CD4-positive, alpha-beta T cell treated with Interleukin-2 at 100 ng/mL for 4 hours (primary cell): ENCODE measurements at regions not wholly inside any gene's neighbourhood (a gene's known extent, or its start where the extent isn't known, plus 50 kb on each side); places are given as distances from the start of the nearest gene placed in this dataset.
A peak's percentile ranks its signal among the peaks of the same experiment; 100 is the strongest.

Experiments used
- DNase-seq: peaks from one replicate; pipeline ENCODE4 v3.0.0-alpha.2; 2020; ENCODE audit warnings: low spot score

GRCh38 chr6:209432-210103 is 82.7 kb upstream of the DUSP22 start:
- DNase-seq = peak; percentile 67

- no peak for DNase-seq
These were observed 82.2 kb upstream of the DUSP22 start for GRCh38 chr6:210104-210456.

GRCh38 chr6:210778-211374 is 81.4 kb upstream of the DUSP22 start:
- no peak for DNase-seq

- no peak for DNase-seq
These were observed 80.3 kb upstream of the DUSP22 start for GRCh38 chr6:211871-212497.

GRCh38 chr6:213284-213683 is 79.0 kb upstream of the DUSP22 start:
- DNase-seq = no peak

GRCh38 chr6:214428-214827 is 77.9 kb upstream of the DUSP22 start:
- DNase-seq = no peak

- DNase-seq = peak; percentile 82
These were observed 76.8 kb upstream of the DUSP22 start for GRCh38 chr6:215335-216034.

GRCh38 chr6:217048-217659 is 75.1 kb upstream of the DUSP22 start:
- DNase-seq = no peak

- no peak for DNase-seq
These were observed 73.9 kb upstream of the DUSP22 start for GRCh38 chr6:218153-219018.

- DNase-seq = no peak
These were observed 73.2 kb upstream of the DUSP22 start for GRCh38 chr6:219019-219570.

GRCh38 chr6:219641-220198 is 72.6 kb upstream of the DUSP22 start:
- peak; percentile 27 for DNase-seq

GRCh38 chr6:220312-220711 is 72.0 kb upstream of the DUSP22 start:
- no peak for DNase-seq

GRCh38 chr6:220721-221475 is 71.4 kb upstream of the DUSP22 start:
- no peak for DNase-seq

GRCh38 chr6:221531-222349 is 70.5 kb upstream of the DUSP22 start:
- peak; percentile 70 for DNase-seq

GRCh38 chr6:222468-222867 is 69.8 kb upstream of the DUSP22 start:
- no peak for DNase-seq

- no peak for DNase-seq
These were observed 69.2 kb upstream of the DUSP22 start for GRCh38 chr6:223136-223535.

- peak; percentile 32 for DNase-seq
These were observed 68.5 kb upstream of the DUSP22 start for GRCh38 chr6:223763-224162.

GRCh38 chr6:224350-224749 is 67.9 kb upstream of the DUSP22 start:
- DNase-seq = no peak

- DNase-seq = peak; percentile 79
These were observed 67.1 kb upstream of the DUSP22 start for GRCh38 chr6:225121-225721.
